LNCaP clone FGC (cell line): ENCODE measurements at regions not wholly inside any gene's neighbourhood (a gene's known extent, or its start where the extent isn't known, plus 50 kb on each side); places are given as distances from the start of the nearest gene placed in this dataset.
A peak's percentile ranks its signal among the peaks of the same experiment; 100 is the strongest.

ENCODE experiments used
- DNase-seq: peaks from one replicate; pipeline ENCODE4 v3.0.0-alpha.2; 2011; ENCODE audit warnings: low read depth
- H3K4me3 ChIP-seq: 2 replicates; pipeline ENCODE4 v1.5.1; 2011; ENCODE audit warnings: mild to moderate bottlenecking, low read depth, low read length, control low read depth
- TF ChIP-seq, protein P1 (sequence below): IDR thresholded peaks from 2 replicates; pipeline ENCODE4 v1.5.1; 2012; ENCODE audit warnings: mild to moderate bottlenecking; ENCODE audit not compliant: control insufficient read depth, insufficient read depth; ENCODE audit errors: extremely low read depth

DNA sequence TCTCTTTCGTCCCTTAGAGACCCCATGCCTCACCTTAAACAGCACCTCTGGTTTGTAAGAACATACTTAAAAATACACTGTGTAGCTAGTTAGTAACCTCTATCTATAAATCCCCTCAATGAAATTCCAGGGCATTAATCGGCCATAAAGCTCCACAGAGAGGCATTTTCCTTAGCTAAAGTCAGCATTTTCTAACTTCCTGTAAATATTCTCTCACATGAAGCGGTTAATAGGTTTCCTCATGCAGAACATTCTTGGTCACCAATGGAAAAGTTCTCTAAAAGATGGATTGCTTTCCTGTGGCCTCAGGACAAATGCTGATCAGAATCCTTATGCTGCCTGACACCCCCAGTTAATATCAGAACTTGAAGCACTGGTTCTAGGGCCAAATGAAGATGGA lies 248.6 kb upstream of the BOD1L1 start:
- TF ChIP-seq, protein P1, sequence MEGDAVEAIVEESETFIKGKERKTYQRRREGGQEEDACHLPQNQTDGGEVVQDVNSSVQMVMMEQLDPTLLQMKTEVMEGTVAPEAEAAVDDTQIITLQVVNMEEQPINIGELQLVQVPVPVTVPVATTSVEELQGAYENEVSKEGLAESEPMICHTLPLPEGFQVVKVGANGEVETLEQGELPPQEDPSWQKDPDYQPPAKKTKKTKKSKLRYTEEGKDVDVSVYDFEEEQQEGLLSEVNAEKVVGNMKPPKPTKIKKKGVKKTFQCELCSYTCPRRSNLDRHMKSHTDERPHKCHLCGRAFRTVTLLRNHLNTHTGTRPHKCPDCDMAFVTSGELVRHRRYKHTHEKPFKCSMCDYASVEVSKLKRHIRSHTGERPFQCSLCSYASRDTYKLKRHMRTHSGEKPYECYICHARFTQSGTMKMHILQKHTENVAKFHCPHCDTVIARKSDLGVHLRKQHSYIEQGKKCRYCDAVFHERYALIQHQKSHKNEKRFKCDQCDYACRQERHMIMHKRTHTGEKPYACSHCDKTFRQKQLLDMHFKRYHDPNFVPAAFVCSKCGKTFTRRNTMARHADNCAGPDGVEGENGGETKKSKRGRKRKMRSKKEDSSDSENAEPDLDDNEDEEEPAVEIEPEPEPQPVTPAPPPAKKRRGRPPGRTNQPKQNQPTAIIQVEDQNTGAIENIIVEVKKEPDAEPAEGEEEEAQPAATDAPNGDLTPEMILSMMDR: no peak
- DNase-seq: no peak
- no peak overlapping the region for H3K4me3 ChIP-seq

DNA sequence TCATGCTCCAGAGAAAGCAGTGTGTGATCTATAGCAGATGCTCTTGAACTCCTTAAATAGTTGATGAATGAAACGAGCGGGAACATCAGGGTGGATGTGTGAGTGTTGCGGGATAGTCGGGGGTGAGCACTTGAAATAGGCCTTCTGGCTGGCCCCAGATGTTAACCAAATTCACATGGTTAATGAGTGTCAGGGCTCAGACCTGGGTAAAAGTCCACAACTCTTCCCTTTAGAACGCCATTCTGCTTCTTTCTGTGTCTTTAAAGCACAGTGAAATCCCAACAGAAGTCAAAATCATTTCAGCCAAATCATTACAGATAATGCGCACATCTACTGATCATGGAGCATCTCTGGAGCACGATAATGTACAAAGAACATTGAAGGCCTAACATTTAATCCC lies 249.4 kb upstream of the BOD1L1 start:
- no peak overlapping the region for H3K4me3 ChIP-seq
- DNase-seq: no peak
- TF ChIP-seq, protein P1: no peak

DNA sequence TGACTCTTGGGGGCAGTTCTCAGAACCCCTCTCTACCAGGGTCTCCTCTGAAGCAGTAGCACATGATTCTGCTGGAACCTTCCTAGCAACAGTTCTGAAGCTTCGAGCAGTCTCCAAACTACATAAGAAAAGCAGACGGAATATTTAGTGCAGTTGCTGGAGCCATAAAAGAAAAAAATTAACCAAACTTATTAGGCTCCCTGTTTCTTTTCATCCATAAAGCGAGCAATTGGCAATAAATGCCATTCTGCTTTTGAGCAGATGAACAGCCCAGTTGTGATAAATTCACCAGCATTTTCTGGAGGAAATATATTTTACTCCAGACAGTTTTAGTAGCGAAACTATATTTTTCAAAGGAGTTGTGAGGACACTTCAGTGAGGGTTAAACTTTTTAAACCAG lies 250.1 kb upstream of the BOD1L1 start:
- DNase-seq: no peak
- TF ChIP-seq, protein P1: no peak
- H3K4me3 ChIP-seq: no peak overlapping the region

DNA sequence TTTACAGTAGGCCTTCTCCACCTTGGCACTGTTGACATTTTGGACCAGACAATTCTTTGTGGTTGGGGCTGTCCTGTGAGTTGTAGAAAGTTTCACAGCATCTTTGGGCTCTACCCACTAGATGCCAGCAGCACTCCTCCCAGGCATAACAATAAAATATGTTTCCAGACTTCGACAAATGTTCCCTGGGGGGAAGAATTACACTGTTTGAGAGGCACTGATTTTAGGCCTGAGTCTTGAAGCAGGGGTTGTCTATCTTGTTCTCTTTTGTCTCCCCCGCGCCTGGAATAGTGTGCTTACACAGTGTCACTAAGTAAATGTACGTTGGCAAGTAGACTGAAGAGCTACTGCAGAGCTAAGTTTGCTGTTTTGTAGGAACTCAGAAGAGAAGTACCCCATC lies 254.4 kb upstream of the BOD1L1 start:
- no peak for DNase-seq
- H3K4me3 ChIP-seq: no peak overlapping the region
- TF ChIP-seq, protein P1: no peak

DNA sequence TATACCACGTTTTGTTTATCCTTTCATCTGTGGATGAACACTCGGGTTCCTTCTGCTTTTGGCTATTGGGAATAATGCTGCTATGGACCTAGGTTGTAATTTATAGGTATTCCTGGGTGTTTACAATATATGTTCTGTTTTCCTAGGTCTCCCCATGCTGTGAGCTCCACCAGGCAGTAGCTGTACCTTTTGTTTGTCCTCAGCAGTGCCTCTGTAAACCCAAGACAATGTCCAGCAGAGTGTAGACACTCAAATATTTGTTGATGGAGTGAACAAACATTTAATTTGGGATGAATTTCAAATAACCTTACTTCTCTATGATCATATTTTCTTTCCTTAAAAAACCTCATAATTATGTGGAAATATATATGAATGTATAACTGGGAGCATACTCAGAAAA lies 259.5 kb upstream of the BOD1L1 start:
- TF ChIP-seq, protein P1: no peak
- DNase-seq: peak; percentile 50
- H3K4me3 ChIP-seq: no peak overlapping the region

DNA sequence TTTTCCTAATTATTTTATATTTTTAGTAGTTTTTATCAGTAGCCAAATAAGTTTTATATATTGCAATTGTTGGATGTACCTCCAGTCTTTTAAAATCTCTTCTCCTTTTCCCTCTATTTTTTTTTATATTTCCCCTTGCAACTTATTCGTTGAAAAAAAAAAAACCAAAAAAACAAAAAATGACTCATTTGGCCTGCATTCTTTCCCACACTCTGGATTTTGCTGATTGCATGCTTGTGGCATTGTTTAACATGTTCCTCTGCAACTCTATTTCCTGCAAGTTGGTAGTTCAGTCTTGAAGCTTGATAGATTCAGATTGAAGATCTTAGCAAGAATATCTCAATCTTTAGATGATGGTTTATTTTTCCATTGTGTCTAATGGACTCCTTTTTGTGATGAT lies 260.6 kb upstream of the BOD1L1 start:
- no peak for DNase-seq
- H3K4me3 ChIP-seq: no peak overlapping the region
- TF ChIP-seq, protein P1: no peak

DNA sequence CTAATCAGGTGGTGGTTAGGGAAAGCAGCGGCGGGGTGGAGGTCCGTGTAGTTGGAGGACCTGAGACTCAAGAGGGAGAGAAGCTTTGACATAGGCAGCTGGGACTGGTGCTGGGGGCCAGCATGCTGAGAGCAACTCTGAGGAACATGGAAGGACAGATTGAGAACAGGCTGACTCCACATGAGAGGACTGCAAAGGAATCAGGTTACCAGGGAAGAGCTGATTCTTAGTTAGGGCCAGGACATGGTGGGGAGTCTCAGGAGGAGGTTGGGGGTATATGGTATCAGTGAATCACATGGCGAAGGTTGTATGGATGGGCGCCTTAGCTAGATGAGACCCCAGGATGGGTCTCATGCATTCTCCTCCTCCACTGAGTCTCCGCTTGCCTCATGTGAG lies 264.0 kb upstream of the BOD1L1 start:
- TF ChIP-seq, protein P1: no peak
- H3K4me3 ChIP-seq: no peak overlapping the region
- DNase-seq: no peak
